GM10266 (cell line): ENCODE measurements at regions not wholly inside any gene's neighbourhood (a gene's known extent, or its start where the extent isn't known, plus 50 kb on each side); places are given as distances from the start of the nearest gene placed in this dataset.

Experiments
- DNase-seq: peaks from one replicate; pipeline ENCODE4 v3.0.0; 2012; ENCODE audit errors: extremely low spot score
- TF ChIP-seq, protein P1 (sequence below): IDR thresholded peaks from 2 replicates; pipeline ENCODE4 v1.5.1; 2012; ENCODE audit warnings: mild to moderate bottlenecking, low read depth; ENCODE audit not compliant: control insufficient read depth, insufficient read depth; ENCODE audit errors: missing control alignments

DNA sequence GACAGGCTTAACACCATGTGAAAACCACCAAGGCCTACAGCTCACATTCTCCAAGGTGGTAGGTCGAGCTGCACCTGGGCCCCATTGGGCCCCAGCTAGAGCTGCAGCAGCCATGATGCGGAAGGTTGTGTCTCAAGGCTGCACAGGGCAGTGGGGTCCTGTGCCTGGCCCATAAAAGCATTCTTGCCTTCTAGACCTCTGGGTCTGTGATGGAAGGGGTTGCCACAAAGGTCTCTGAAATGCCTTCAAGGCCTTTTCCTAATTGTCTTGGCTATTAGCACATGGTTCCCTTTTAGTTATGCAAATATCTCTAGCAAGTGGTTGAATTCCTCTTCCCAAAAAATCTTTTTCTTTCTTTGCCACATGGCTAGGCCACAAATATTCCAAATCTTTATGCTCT, 52.5 kb upstream of the C11orf58 start:
- TF ChIP-seq, protein P1, sequence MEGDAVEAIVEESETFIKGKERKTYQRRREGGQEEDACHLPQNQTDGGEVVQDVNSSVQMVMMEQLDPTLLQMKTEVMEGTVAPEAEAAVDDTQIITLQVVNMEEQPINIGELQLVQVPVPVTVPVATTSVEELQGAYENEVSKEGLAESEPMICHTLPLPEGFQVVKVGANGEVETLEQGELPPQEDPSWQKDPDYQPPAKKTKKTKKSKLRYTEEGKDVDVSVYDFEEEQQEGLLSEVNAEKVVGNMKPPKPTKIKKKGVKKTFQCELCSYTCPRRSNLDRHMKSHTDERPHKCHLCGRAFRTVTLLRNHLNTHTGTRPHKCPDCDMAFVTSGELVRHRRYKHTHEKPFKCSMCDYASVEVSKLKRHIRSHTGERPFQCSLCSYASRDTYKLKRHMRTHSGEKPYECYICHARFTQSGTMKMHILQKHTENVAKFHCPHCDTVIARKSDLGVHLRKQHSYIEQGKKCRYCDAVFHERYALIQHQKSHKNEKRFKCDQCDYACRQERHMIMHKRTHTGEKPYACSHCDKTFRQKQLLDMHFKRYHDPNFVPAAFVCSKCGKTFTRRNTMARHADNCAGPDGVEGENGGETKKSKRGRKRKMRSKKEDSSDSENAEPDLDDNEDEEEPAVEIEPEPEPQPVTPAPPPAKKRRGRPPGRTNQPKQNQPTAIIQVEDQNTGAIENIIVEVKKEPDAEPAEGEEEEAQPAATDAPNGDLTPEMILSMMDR = no peak
- no peak for DNase-seq

DNA sequence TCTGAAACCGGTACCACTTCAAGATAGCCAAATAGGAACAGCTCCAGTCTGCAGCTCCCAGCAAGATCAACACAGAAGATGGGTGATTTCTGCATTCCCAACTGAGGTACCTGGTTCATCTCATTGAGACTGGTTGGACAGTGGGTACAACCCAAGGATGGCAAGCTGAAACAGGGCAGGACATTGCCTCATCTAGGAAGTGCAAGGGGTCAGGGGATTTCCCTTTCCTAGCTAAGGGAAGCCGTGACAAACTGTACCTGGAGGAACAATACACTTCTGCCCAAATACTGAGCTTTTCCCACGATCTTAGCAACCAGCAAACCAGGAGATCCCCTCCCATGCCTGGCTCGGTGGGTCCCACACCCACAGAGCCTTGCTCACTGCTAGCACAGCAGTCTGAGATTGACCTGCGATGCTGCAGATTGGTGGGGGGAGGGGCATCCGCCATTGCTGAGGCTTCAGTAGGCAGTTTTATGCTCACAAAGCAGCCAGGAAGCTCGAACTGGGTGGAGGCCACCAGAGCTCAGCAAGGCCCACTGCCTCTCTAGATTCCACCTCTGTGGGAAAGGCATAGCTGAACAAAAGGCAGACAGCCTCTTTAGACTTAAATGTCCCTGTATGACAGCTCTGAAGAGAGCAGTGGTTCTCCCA, 59.9 kb upstream of the C11orf58 start:
- TF ChIP-seq, protein P1 = no peak
- DNase-seq = no peak

DNA sequence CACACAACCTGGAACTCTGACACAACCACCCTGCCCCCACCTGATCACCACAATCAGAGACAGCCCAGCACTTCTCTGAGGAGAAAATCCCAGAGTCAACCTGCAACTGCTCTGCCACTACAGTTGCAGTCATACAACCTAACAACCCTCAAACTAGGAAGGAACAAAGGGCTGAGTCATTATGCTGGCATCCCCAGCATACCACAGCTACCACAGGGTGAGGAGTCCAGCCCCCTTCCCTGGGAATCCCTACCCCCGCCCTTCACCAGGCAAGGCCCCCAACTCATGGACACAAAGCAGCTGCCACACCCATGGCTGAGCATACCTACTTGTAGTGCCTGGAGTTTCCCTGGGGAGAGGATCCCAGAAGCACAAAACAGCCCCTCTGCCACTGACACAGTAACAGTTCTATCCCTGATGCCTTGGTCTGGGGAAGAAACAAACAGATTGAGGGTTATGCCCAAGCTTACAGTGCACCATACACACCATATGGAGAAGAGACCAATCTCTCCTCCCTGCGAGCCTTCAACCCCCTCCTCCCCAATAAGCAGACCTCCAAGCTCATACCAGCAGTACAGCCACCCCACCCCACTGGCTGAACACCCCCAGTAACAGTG, 68.5 kb upstream of the C11orf58 start:
- TF ChIP-seq, protein P1 = no peak
- no peak for DNase-seq

DNA sequence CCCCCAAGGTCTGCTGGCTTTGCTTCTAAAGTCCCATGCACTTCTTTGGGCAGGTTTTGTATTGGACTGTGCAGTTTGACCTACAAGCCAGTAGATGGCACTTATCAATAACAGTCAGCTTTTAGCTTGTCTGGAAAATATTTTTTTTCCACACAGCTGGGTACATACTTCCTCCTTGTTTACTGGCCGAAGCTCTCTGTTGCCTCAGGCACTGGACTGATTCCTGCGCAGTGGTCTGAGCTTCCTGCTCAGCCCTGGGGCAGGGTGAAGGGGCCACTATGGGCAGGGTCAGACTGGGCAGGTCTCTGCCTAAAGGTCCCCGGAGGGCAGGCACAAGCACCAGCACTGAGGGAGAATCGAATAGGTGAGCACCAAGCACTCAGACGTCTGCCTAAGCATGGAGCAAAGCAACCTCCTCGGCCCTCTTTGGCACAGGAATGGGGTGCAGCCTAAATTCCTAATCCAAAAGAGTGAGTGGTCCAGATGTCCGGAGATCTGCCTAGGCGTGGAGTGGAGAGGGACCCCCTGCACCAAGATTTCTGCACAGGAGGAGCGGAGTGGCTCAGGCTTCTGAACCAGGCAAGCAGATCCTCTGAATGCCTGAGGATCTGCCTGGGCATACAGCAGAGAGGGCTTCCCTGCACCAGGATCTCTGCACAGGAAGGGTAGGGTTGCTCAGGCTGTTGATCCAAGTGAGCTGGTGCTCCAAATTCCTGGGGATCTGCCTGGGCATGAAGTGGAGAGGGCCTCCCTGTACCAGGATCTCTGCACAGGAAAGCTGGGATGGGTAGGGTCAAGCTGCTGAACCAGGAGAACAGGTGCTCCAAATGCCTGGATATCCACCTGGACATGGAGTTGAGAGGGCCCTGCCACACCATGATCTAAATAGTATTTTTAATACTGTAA, 105.9 kb upstream of the C11orf58 start:
- TF ChIP-seq, protein P1 = peak; percentile 48
- no peak for DNase-seq

DNA sequence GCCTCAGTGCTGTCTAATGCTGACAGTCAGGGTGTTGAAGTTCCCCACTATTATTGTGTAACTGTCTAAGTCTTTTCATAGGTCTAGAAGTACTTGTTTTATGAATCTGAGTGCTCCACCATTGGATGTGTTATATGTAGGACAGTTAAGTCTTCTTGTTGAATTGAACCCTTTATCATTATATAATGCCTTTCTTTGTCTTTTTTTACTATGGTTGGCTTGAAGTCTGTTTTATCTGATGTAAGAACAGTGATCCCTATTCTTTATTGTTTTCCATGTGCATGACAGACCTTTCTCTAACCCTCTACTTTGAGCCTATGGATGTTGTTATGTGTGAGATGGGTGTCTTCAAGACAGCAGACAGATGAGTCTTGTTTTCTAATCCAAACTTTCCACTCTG, 107.8 kb upstream of the C11orf58 start:
- TF ChIP-seq, protein P1 = no peak
- no peak for DNase-seq

DNA sequence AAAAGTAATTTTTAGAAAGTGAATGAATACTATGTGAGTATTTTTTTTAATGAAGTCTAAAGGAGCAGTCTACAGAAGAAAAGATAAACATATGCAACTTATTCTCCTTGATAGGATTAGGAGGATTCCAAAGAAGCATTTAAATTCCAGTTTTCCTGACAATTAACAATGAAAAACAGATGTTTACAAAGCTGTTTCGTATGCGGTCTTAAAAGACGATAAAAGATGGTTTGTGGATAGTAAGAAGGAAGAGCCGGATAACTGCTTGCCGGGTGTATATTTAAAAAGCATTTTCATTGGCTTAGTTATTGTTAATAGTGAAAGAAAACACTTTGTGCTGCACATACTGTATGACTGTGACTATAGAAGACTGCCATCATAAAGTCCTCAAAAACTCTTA, 120.0 kb upstream of the C11orf58 start:
- TF ChIP-seq, protein P1 = no peak

More for the DNA sequence above, 120.0 kb upstream of the C11orf58 start:
- no peak for DNase-seq
